GM23338 (cell line): ENCODE measurements at regions not wholly inside any gene's neighbourhood (a gene's known extent, or its start where the extent isn't known, plus 50 kb on each side); places are given as distances from the start of the nearest gene placed in this dataset.

Experiments
- CREB1 ChIP-seq: fragments of 250-450 bp; sonication (Bioruptor Pico); IDR thresholded peaks from 2 replicates; pipeline ENCODE4 v1.5.0; 2020; ENCODE audit warnings: low read depth, mild to moderate bottlenecking, moderate library complexity
- EZH2 ChIP-seq: fragments of 200-600 bp; sonication (generic); IDR thresholded peaks from one replicate; pipeline ENCODE4 v1.8.0; 2017; ENCODE audit warnings: antibody characterized with exemption, mild to moderate bottlenecking, low read depth; ENCODE audit not compliant: unreplicated experiment
- EZH2phosphoT487 ChIP-seq: fragments of 200-600 bp; sonication (generic); IDR thresholded peaks from one replicate; pipeline ENCODE4 v1.8.1; 2018; ENCODE audit warnings: antibody characterized with exemption; ENCODE audit not compliant: unreplicated experiment
- JUNB ChIP-seq: IDR thresholded peaks from one replicate; pipeline ENCODE4 v1.6.1; 2016; ENCODE audit warnings: antibody characterized with exemption; ENCODE audit not compliant: unreplicated experiment
- POLR2AphosphoS5 ChIP-seq: IDR thresholded peaks from 2 replicates; pipeline ENCODE4 v1.6.1; 2016; ENCODE audit warnings: antibody characterized with exemption, low read depth
- STAT1 ChIP-seq: IDR thresholded peaks from one replicate; pipeline ENCODE4 v1.6.1; 2016; ENCODE audit warnings: antibody characterized with exemption; ENCODE audit not compliant: unreplicated experiment
- TF ChIP-seq, protein P1 (sequence below), 2 experiments: fragments of 200-600 bp in 1 of 2; sonication (generic) in 1 of 2; conservative IDR thresholded peaks; 2 replicates each; pipeline versions ENCODE4 v1.5.1 to v1.6.1; 2016 to 2017; ENCODE audit warnings: antibody characterized with exemption in 2 of 2, low read depth in 2 of 2, mild to moderate bottlenecking in 2 of 2, moderate library complexity in 1 of 2
- TF ChIP-seq, protein P2 (sequence below): IDR thresholded peaks from one replicate; pipeline ENCODE4 v1.6.1; 2018; ENCODE audit warnings: antibody characterized with exemption; ENCODE audit not compliant: unreplicated experiment

DNA sequence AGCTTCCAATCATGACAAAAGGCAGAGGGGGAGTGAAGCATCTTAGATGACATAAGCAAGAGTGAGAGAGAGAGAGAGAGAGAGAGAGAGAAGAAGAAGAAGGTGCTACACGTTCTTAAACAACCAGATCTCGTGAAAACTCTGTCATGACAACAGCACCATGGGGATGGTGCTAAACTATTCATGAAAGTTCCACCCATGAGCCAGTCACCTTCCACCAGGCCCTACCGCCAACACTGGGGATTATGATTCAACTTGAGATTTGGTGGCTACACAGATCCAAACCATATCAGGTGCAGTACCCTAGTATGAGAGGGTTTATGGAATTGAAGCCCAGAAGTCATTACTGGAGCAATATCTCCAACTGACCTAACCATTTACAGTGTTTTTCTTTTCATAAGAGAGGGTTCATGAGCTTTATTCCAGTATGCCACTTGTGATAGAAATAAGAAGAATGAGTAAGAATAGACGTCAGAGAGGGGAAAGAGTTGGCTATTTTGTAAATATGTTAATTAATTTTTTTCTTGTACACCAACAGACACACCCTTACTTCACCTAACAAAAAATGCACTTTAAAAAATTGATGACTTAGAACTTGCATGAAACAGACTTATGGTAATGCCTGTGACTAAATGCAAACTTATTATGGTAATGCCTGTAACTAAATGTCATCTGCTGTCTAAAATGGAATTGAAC lies 680.4 kb upstream of the ITGA1 start:
- TF ChIP-seq, protein P1, sequence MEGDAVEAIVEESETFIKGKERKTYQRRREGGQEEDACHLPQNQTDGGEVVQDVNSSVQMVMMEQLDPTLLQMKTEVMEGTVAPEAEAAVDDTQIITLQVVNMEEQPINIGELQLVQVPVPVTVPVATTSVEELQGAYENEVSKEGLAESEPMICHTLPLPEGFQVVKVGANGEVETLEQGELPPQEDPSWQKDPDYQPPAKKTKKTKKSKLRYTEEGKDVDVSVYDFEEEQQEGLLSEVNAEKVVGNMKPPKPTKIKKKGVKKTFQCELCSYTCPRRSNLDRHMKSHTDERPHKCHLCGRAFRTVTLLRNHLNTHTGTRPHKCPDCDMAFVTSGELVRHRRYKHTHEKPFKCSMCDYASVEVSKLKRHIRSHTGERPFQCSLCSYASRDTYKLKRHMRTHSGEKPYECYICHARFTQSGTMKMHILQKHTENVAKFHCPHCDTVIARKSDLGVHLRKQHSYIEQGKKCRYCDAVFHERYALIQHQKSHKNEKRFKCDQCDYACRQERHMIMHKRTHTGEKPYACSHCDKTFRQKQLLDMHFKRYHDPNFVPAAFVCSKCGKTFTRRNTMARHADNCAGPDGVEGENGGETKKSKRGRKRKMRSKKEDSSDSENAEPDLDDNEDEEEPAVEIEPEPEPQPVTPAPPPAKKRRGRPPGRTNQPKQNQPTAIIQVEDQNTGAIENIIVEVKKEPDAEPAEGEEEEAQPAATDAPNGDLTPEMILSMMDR (conservative IDR thresholded peaks at IDR 0.05; ENCODE audit: low read depth in 2 of 2) = no peak
- no peak for TF ChIP-seq EZH2
- TF ChIP-seq, protein P2, sequence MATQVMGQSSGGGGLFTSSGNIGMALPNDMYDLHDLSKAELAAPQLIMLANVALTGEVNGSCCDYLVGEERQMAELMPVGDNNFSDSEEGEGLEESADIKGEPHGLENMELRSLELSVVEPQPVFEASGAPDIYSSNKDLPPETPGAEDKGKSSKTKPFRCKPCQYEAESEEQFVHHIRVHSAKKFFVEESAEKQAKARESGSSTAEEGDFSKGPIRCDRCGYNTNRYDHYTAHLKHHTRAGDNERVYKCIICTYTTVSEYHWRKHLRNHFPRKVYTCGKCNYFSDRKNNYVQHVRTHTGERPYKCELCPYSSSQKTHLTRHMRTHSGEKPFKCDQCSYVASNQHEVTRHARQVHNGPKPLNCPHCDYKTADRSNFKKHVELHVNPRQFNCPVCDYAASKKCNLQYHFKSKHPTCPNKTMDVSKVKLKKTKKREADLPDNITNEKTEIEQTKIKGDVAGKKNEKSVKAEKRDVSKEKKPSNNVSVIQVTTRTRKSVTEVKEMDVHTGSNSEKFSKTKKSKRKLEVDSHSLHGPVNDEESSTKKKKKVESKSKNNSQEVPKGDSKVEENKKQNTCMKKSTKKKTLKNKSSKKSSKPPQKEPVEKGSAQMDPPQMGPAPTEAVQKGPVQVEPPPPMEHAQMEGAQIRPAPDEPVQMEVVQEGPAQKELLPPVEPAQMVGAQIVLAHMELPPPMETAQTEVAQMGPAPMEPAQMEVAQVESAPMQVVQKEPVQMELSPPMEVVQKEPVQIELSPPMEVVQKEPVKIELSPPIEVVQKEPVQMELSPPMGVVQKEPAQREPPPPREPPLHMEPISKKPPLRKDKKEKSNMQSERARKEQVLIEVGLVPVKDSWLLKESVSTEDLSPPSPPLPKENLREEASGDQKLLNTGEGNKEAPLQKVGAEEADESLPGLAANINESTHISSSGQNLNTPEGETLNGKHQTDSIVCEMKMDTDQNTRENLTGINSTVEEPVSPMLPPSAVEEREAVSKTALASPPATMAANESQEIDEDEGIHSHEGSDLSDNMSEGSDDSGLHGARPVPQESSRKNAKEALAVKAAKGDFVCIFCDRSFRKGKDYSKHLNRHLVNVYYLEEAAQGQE = no peak
- no peak for TF ChIP-seq EZH2phosphoT487
- TF ChIP-seq JUNB = no peak
- TF ChIP-seq CREB1 (CRISPR knock-in tag) = no peak
- no peak for TF ChIP-seq POLR2AphosphoS5
- no peak for TF ChIP-seq STAT1
